NCI-H1930 (cell line): ENCODE measurements at regions not wholly inside any gene's neighbourhood (a gene's known extent, or its start where the extent isn't known, plus 50 kb on each side); places are given as distances from the start of the nearest gene placed in this dataset.
"Not testable (repeated sequence)": the region's sequence is repeated elsewhere in the genome, so short reads cannot be mapped to it uniquely, and the experiment has no call there.

Experiments used
- DNase-seq, 2 experiments: peaks; one replicate each; lab custom pipeline; 2025; lab: John Stamatoyannopoulos, UW

DNA sequence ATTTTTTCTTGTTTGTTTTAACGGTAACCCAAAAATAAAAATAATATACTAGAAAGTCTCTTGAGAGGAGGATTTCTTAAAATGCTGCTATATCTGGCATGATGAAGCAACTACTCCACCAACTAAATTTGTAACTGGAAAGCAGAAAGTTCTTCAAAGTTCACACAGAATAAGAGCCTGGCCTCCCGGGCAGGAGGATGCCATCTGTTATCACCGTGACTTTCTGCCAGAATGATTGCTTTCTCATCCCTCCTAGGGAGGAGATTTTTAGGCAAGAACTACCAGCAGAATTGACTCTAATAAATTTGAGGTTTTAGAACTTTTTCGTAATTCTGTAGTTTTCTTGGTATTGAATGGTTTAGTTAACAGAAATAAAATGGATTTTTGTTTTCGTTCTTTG is 464.6 kb upstream of the ACTBL2 start:
- DNase-seq = no peak

DNA sequence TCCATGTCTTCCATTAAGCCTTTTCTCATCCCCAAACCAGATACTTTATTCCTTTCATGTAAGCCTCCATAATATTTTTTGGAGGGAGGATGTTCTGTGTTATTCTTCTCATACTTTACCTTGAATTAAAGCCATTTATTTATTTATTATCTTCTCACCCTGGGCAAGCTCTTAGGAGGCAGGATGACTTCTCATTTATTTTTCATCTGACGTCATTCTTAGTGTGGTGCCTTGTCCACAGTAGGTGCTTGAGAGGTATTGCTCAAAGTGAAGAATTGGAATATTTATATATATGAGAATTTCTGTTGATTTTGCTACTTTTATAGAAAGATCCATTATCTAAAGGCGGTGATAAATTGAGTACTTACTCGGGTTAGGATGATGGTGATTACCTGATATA is 458.3 kb upstream of the ACTBL2 start:
- DNase-seq = no peak

DNA sequence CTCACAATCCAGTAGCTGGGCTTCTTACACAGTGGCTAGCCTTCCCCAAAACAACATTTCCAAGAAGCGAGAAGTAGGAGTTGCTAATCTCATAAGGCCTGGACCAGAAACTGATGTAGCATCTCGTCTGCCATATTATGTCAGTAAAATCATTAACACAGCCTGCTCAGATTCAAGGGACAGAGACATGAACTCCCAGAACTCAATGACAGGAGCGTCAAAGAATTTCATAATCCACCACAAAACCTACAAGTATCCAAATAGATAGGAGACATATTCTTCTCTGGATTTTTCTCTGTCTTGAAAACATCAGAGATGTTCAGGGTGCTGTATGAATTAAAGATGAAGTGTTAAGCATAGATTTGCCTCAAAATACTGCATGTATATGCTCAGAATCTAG is 457.6 kb upstream of the ACTBL2 start:
- DNase-seq = no peak

DNA sequence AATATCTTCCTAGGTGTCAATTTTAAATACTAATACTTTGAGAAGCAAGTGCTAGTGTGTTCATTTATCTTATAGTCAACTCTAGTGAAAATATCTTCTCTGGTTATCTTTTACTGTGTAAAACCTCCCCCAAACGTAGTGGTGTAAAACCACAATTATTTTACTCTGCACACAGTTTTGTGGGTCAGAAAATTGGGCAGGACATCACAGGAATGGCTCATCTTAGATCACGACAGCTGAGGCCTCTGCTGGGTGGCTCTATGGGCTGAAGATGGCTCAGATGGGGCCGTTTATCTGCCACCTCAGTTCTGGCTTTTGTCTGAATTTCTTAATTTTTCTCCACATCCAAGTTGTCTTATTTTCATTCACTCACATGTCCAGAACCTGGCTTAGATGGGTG is 457.2 kb upstream of the ACTBL2 start:
- no peak for DNase-seq

DNA sequence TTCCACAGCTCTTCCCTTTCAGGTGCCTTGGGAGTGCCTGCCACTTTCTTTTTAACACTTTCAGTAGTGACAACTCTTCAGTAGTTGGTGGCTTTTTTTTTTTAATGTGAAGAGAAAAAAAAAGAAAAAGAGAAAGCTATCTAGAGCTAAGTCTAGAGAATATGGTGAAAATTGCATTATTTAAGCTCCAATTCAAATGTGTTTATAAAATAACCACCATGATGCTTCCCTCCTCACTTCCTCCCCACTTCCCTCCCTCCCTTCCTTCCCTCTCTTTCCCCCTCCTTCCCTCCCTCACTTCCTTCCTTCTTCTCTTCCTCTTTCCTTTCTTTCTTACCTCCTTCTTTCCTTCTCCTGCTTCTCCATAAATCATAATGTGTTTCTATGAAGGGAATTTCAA is 456.7 kb upstream of the ACTBL2 start:
- DNase-seq = no peak

DNA sequence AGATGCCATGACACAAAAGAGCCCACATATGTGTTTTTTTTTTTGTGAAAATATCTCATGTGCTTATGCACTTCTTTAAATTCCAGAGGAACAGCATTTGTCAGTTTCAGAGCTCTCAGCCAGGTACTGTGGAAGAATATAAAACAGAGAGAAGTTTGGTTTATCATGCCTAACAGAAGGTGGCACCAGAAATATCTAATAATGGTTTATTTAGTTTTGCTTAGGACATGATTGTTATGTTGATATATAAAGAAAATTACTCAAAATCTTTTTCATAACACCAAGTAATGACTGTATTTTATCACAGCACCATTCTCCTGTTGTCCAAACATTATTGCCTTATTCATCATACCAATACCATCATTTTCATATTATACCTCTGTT is 455.6 kb upstream of the ACTBL2 start:
- DNase-seq = no peak

DNA sequence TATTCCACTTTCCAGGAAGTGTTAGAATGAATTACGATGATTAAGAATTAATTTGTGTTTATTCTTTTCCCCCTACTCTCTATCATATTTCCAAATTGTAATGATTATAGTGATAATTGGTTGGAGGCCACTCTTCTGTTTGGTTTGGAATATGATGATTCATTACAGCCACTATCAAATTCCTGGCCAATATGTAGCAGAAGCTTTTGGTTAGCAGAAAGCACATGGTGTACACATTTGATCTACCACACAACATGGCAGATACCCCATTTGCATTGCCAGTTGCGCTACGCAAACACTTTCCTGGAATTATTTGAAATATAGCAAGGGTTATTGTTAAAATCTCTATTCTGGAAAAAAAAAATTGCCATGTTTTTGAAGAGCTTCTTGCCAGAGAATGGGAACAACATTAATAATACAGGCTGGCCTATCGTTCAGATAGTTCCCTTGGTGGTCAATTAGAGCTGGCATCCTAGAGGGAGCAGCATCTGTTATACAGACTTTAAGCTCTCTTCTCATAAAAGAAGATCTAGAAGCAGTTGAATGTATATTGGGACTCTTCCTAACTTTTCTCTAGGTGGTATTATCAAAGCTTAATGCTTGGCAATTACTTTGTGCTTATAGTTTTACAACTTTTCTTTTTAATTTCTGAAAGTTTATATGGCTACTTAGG is 455.0 kb upstream of the ACTBL2 start:
- no peak for DNase-seq

DNA sequence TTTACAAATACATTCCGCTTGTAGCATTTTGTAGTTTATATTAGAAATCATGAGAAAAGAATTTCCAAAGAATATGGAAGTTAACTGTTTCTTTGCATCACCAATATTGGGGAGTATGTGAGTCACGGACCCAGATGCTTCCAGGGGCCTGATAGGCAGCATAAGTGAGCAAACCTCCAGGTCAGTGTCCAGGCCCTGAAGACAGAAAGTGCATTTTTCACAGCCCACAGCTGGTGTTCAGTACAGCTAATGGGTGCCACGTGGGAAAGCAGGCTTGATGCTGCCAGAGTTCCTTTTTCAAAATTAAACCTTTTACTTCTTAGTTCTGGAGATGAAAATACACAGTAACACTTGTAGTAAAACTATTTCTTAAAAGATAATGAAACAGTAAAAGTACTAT is 454.4 kb upstream of the ACTBL2 start:
- DNase-seq = no peak

DNA sequence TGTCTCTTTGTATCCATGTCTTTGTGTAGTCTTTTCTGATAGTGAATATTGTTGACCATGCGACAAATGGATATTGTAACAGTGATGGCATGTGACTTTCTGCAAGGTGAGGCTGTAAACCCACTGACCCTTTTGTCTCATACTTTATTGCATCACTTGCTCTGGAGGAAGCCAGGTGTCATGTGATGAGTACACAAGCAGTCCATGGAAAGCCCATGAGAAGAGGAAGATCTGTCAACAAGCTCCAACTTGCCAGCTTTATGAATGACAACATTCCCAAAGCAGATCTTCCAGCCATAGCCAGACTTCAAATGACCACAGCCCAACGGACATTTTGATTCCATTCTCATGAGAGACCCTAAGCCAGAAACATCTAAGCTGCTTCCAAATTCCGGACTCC is 450.1 kb upstream of the ACTBL2 start:
- DNase-seq = no peak

DNA sequence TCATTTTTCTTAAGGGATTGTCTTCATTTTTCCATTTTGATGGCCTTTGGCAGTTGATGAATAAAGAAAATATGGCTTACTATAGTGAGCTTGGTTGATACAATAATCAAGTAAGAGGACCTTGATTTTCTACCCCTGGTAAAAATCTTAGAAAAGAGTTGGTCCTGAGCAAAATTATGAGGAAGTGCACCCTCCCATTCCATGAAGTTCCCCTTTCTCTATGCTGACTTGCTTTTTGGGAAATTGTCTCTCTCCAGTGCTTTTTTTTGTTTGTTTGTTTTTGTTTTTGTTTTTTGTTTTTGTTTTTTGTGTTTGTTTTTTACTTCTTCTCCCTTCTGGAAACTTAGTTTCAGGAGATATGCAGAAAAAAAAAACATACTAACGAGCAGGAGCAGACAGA is 449.2 kb upstream of the ACTBL2 start:
- no peak for DNase-seq

DNA sequence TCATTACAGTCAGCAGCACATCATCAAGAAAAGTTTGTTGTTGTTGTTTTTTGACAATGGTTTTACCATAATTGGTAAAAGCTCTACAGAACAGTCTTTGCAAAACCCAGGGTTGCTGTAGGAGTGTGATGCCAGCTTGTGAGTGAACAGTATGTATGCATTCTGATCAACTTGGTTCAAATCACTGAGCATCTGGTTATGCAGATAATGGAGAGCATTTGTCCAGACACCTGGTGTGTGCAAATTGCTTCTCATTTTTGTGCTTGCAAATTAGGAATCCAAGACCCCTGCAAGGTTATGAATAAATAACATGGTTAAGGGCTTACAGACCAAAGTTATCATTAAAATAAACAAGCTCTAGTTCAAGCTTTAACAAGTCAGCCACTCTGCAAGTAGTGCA is 448.7 kb upstream of the ACTBL2 start:
- DNase-seq = no peak

DNA sequence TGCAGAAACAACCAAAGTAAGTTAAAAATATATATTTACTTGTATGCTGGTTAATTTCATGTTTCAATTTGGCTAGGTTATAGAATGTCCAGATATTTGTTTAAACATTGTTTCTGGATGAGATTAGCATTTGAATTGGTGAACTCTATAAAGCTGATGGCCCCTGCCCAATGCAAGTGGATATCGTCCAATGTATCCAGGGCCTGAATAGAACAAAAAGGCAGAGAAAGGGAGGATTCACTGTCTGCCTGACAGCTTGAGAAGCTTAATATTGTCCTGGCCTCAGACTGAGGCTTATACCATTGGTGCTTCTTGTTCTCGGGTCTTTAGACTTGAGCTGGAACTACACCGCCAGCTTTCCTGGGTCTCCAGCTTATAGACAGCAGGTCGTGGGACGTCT is 446.7 kb upstream of the ACTBL2 start:
- no peak for DNase-seq

DNA sequence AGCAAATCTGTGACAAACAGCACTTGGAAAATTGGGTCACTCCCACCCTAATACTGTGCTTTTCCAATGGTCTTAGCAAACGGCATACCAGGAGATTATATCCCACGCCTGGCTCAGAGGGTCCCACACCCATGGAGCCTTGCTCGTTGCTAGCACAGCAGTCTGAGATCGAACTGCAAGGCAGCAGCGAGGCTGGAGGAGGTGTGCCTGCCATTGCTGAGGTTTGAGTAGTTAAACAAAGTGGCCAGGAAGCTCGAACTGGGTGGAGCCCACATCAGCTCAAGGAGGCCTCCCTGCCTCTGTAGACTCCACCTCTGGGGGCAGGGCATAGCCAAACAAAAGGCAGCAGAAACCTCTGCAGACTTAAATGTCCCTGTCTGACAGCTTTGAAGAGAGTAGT is 440.5 kb upstream of the ACTBL2 start:
- not testable (repeated sequence) for DNase-seq

DNA sequence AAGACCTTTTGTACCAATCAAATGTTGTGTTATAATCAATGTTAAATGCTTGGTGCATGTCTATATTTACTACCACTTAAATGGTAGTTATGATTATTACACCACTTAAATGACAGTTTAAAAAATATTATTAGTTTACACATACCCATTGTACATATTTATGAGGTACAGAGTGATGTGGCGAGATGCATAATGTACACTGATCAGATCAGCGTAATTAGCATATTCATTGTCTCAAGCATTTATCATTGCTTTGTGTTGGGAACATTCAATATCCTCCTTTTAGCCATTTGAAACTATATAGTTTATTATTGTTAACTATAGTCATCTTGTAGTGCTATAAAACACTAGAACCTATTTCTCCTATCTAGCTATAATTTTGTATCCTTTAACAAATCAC is 434.4 kb upstream of the ACTBL2 start:
- no peak for DNase-seq

DNA sequence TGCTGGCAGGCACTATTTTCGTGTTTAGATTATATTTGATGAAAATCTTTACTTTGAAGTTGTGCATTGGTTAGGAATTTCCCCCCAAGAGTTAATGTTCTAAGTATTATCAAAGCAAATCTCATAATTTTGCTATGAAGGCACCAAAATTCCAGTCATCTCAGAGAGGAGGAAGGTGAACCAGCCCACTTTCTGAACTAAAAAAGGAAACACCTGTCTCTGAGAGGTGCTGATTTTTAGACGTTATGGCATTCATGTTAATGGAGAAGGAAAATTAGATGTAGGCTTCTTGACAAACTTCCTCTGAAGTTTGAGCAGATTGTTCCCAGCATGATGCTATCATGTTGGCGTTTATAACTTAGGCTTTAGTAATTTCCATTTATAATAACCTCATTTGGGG is 432.9 kb upstream of the ACTBL2 start:
- DNase-seq = no peak

DNA sequence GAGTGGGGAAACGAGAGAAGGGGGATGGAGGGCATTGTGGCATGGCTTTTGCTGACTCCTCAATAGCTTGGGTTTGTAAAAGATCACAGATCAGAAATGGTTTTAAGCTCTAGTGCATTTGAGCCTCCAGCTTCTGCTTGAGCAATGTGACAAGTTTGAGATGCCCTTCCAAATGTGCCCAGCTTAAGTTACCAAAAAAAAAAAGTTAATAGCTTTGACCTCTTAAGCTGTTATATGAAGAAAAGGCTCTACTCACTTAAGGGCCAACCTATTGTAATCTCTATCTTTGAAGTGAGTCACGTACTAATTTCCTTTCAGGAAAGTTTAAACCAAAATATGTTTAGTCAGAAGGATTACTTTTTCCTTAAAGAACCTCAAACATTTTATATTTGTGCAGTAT is 428.8 kb upstream of the ACTBL2 start:
- no peak for DNase-seq

DNA sequence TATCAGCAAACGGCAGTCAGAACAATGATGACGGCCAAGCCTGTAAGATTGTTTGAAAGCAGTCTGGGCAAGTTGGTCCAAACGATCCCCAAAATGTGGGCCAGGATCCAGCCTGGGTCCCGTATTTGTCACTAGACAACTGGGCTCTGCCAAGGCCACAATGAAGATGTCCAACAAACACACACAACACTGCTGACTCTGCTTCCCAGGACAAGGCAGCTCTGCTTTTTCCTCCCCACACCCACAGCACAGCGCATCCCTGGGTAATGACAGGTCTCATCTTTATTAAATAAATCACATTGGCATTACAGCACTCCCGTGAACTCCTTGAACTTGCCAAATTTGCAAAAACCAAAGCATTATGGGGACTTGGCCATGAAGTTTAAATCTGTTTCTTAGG is 424.1 kb upstream of the ACTBL2 start:
- DNase-seq = no peak

DNA sequence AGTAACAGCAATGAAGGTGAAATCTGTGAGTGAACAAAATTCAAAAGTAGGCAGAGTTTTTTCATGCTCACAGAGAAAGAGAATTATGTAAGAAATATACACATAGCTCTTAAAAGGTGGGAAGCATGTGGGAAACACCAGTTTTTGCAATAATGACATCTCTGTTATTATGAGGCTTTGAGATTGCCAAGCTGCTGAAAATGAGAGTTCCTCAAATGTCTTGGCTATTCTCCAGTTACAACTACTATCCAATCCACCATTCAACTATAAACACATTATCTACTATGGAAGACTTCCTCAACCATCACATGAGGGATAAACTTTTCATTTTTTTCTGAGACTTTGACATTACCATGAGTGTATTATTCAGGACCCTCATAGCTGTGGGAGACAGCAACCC is 420.8 kb upstream of the ACTBL2 start:
- no peak for DNase-seq

DNA sequence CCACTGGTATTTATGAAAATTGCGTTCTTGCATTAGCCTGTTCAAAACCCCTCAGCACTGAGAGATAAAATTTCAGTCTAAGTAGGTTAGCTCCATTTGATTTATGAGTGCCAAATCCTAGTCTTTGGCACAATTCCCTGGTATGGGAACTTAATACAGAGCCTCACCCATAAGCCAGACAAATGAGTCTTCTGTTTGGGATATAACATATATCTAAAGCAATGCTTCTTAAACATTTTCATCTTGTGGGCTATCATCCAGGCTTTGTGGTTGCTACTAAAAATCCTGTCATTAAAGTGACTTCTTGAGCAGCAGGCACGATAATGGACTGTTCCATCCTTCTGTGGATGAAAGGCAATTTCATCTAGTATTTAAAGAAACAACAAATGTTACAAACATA is 419.5 kb upstream of the ACTBL2 start:
- DNase-seq = no peak

DNA sequence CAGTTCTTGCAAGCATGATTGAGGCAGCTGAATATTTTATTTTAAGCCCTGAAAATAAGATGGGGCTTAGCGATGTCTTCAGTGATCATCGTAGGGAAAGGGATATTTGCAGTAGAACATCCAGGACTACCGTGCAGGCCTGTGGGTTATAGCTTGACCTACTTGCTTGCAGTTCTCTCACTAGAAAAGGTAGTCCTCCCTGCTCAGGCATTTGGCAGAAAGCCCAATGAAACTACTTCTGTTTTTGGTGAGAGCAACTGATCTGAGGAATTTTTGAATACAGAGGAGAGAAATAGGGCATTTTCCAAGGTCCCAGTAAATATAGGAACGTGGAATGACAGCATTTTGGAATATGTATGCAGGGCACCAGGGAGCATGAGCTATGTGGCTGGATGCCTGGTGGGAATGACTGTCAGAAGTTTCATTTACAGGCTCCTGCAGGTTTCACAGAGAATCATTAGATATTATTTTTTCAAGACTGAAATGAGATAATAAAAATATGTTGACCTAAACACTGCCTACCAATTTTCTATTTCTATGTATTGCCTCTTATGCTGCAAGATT is 417.9 kb upstream of the ACTBL2 start:
- no peak for DNase-seq

DNA sequence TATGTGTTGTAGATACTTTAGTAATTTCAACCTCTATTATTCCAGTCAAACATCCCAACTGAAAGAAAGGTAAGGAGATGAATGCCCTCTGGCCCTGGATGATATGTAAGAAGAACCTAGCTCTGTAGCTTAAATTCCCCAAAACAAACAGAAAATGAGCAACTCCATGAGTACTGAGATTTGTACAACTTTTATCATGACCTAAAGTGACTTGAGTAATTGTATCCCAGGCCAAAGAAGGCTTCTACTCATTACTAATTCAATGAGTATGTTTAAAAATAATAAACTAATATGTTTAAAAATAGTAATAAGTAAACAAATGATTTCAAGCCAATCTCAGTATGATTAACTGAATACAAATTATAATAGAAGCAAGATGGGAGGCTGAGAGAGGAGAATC is 414.0 kb upstream of the ACTBL2 start:
- no peak for DNase-seq

DNA sequence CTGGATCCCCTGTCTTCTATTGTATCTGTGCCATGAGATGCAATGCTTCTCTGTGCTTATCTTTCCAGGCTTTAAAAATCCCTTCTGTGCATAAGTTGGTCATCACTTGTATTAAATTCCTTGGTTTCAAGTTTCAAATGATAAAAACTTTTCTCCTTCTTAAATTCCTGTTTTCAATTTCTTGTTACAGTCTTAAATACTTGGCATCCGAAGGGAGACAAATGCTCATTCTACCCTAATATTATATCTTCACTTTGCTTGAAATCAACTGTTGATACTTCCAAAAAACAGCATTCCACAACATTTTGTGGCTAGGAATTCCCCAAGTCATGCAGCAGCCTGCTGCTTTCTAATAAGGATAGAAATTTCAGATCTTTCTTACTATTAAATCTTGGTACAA is 413.2 kb upstream of the ACTBL2 start:
- DNase-seq = no peak

DNA sequence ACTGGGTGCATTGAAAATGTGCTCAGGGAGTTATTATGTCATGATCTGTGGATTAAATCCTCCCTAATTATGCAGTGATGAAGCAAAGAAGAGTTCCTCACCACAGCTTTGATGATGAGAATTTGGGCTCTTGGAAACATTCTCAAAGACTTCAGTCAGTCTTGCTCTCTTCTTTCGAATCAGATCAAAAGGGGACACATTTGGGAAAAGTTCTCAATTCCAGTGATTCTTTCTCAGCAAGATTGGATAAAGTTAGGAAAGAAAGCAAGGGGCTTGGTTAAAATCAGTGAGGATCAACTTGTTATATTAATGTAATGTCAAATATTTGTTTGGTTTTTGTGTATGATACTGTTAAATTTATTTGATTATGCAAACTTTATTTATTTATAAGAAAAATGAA is 411.3 kb upstream of the ACTBL2 start:
- no peak for DNase-seq

DNA sequence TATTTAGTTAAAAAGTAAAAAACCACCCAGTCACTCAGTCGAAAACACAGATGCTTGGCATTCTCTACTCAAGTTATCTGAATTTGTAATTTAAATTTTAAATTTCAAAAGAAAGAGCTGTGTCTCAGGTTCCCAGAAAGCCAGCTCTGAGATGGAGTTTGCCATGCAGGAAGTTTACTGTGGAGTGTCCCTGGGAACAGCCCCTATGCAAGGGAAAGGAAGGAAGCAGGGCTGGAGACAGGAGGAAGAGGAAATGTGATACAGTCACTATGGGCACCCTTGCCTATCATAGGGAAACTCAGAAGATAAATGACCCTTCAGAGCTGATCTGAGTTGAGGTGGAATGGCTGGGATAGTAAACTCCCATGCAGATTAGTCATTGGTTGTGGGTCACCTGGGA is 408.8 kb upstream of the ACTBL2 start:
- no peak for DNase-seq

DNA sequence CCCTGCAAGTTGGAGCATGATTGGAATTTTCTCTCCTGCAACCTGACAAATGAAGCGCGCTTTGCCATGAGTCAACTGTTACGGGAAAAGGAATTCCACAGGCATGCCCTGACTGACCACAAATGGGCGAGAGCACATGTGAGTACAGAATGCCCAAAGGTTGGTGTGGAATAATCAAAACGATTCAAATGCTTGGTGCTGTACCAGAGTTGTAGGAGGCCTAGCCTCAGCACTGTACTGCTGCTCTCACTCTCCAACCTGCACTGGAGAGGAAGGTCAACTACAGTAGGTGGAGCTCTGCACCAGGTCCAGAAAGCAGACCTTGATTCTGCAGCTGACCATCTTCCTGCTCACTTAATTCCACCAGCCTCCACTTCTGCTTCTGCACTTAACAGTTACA is 406.9 kb upstream of the ACTBL2 start:
- peak in 1 of 2 experiments; percentile 2 for DNase-seq
